ENCODE measurements at regions not wholly inside any gene's neighbourhood (a gene's known extent, or its start where the extent isn't known, plus 50 kb on each side); places are given as distances from the start of the nearest gene placed in this dataset.

- no peak for TF ChIP-seq ZNF462 (CRISPR knock-in tag; IDR thresholded peaks at IDR 0.05)
Observed at GRCh38 chr18:39759926-39760325, 2194.3 kb upstream of the CELF4 start (continued).

GRCh38 chr18:39753178-39753577 lies 2187.6 kb upstream of the CELF4 start:
- Histone ChIP-seq H3K79me2 (replicated peaks; ENCODE audit: insufficient read depth) (peaks cover 51% of the 10 kb centered on the region), H3F3A (replicated peaks; ENCODE audit: low read depth) (no peaks in the 10 kb centered on the region), H3K4me2 (no peak overlapping the region), H3K27ac (ENCODE audit: low read depth) (no peak overlapping the region), H3K4me1 (ENCODE audit: insufficient read depth) (no peaks in the 10 kb centered on the region), H3K4me3 (no peak overlapping the region), H3K36me3 (ENCODE audit: insufficient read depth) (peaks cover 18% of the 10 kb centered on the region), H3K9me2 (ENCODE audit: insufficient read depth) (0 out of 2 replicates have a peak, but pooled peaks cover 6% of the 10 kb centered on the region), H4K20me1 (replicated peaks; ENCODE audit: insufficient read depth) (peaks cover 3% of the 10 kb centered on the region; the same call in 1 of the 2 replicates), H2AFZ (no peak overlapping the region), H3K27me3 (ENCODE audit: insufficient read depth) (no peaks in the 10 kb centered on the region)
- no peaks in the 10 kb centered on the region for H3K4me1 Mint-ChIP-seq
- H3K27me3 Mint-ChIP-seq (ENCODE audit: insufficient read depth, low read depth, poor library complexity), result no peaks in the 10 kb centered on the region
- no peak overlapping the region for H3K4me3 Mint-ChIP-seq
- ATAC-seq (no peak), DNase-seq (ENCODE audit: low spot score) (no peak)
- H3K36me3 Mint-ChIP-seq (ENCODE audit: low read depth), result peaks cover 16% of the 10 kb centered on the region
- H3K27ac Mint-ChIP-seq, result no peak overlapping the region
- H3K9me3 Mint-ChIP-seq, result peaks cover 18% of the 10 kb centered on the region
- TF ChIP-seq CREB1 (CRISPR knock-in tag; IDR thresholded peaks at IDR 0.05; ENCODE audit: low read depth) (no peak), ZNF462 (CRISPR knock-in tag; IDR thresholded peaks at IDR 0.05) (no peak), CTCF (conservative IDR thresholded peaks at IDR 0.05; ENCODE audit: low read depth in 2 of 2) (no peak), ETS1 (IDR thresholded peaks at IDR 0.05) (no peak), EZH2 (IDR thresholded peaks at IDR 0.05; ENCODE audit: low read depth, unreplicated experiment) (no peak), NANOG (IDR thresholded peaks at IDR 0.05; ENCODE audit: borderline replicate concordance) (no peak), JUNB (IDR thresholded peaks at IDR 0.05; ENCODE audit: unreplicated experiment) (no peak)

Measured in GM23338 (cell line).